Caco-2 (cell line): ENCODE measurements at regions not wholly inside any gene's neighbourhood (a gene's known extent, or its start where the extent isn't known, plus 50 kb on each side); places are given as distances from the start of the nearest gene placed in this dataset.

ENCODE experiments used
- BruUV-seq: library from RNA; stranded (reverse); fragments of 400-500 nt; replicated peaks from 2 replicates; lab custom pipeline; 2021; lab: Mats Ljungman, UMichigan
- CTCF ChIA-PET: fragments of 300-600 bp; sonication (Branson Sonifier 250); formaldehyde crosslinking; loops from one replicate; lab custom pipeline; 2022; ENCODE audit warnings: antibody characterized with exemption; lab: Charles Lee
- POLR2A ChIA-PET: fragments of 300-600 bp; sonication (Branson Sonifier 250); formaldehyde crosslinking; loops from one replicate; lab custom pipeline; 2022; ENCODE audit warnings: antibody characterized with exemption; lab: Charles Lee
- DNase-seq, 2 experiments: peaks; one replicate each; pipeline versions ENCODE4 v3.0.0 to v3.0.0-alpha.2; 2020 to 2022
- H3K27me3 ChIP-seq: replicated peaks from 2 replicates; pipeline ENCODE4 v1.6.0; 2011; ENCODE audit warnings: low read length; ENCODE audit not compliant: control insufficient read depth, insufficient read depth
- H3K36me3 ChIP-seq: 2 replicates; pipeline ENCODE4 v1.5.1; 2011; ENCODE audit warnings: low read length; ENCODE audit not compliant: control insufficient read depth, insufficient read depth
- H3K4me1 ChIP-seq: fragments of 250-450 bp; sonication (Bioruptor Pico); 2 replicates; pipeline ENCODE4 v1.5.1; 2020; ENCODE audit warnings: mild to moderate bottlenecking
- H3K4me3 ChIP-seq: 2 replicates; pipeline ENCODE4 v1.5.1; 2011; ENCODE audit warnings: low read depth, mild to moderate bottlenecking, control low read depth, low read length
- H3K9me3 ChIP-seq: fragments of 250-450 bp; sonication (Bioruptor Pico); 2 replicates; pipeline ENCODE4 v1.5.1; 2020; ENCODE audit warnings: mild to moderate bottlenecking, moderate library complexity
- H3K27ac Mint-ChIP-seq: one replicate; pipeline ENCODE4 v1.8.0; 2022; ENCODE audit warnings: mixed read lengths; ENCODE audit not compliant: unreplicated experiment
- H3K27me3 Mint-ChIP-seq: one replicate; pipeline ENCODE4 v1.8.0; 2022; ENCODE audit warnings: mixed read lengths; ENCODE audit not compliant: insufficient read depth, unreplicated experiment
- H3K36me3 Mint-ChIP-seq: one replicate; pipeline ENCODE4 v1.8.0; 2022; ENCODE audit warnings: mild to moderate bottlenecking, mixed read lengths; ENCODE audit not compliant: insufficient read depth, unreplicated experiment
- H3K4me1 Mint-ChIP-seq: one replicate; pipeline ENCODE4 v1.8.0; 2022; ENCODE audit warnings: low read depth, mixed read lengths; ENCODE audit not compliant: unreplicated experiment
- H3K4me3 Mint-ChIP-seq: one replicate; pipeline ENCODE4 v1.8.0; 2022; ENCODE audit warnings: mild to moderate bottlenecking, moderate library complexity, mixed read lengths; ENCODE audit not compliant: unreplicated experiment
- H3K9me3 Mint-ChIP-seq: one replicate; pipeline ENCODE4 v1.8.0; 2022; ENCODE audit warnings: mixed read lengths; ENCODE audit not compliant: unreplicated experiment
- CTCF ChIP-seq, 2 experiments: fragments of 200-600 bp in 1 of 2; IDR thresholded peaks; 1 replicate in 1 of 2; 2 replicates in 1 of 2; pipeline versions ENCODE4 v1.5.1 to v1.8.0; 2011 to 2022; ENCODE audit warnings: antibody characterized with exemption in 1 of 2, control low read depth in 1 of 2, inconsistent platforms in 1 of 2, low read depth in 1 of 2, low read length in 1 of 2, mild to moderate bottlenecking in 1 of 2, moderate library complexity in 1 of 2; ENCODE audit not compliant: insufficient read depth in 1 of 2, severe bottlenecking in 1 of 2, unreplicated experiment in 1 of 2
- intact Hi-C: fragments of 100-400 bp; cut with micrococcal nuclease; formaldehyde crosslinking; loops from one replicate; pipeline ENCODE4 v1.10.0; 2022; ENCODE audit not compliant: unreplicated experiment

GRCh38 chr2:60094450-60094929 is 459.0 kb downstream of the BCL11A start:
- BruUV-seq = no TSS peak
- no peaks in the 10 kb centered on the region for H3K27me3 ChIP-seq
- peaks cover 42% of the 10 kb centered on the region for H3K36me3 Mint-ChIP-seq
- no peaks in the 10 kb centered on the region for H3K27me3 Mint-ChIP-seq
- intact Hi-C loops = loop anchor here (1.0 to 5.0 kb wide), 2 partner anchors 59 to 273 kb away; no protein-coding TSS in a partner anchor
- ChIA-PET POLR2A (interaction anchor here (0.5 kb wide), 1 partner anchor 456 kb away, joined by 5 read pairs; no protein-coding TSS in a partner anchor), CTCF (no interaction called here)
- peak; percentile 84 to 88 for DNase-seq
- TF ChIP-seq CTCF (IDR thresholded peaks at IDR 0.05; ENCODE audit: insufficient read depth in 1 of 2, low read depth in 1 of 2, low read length in 1 of 2, severe bottlenecking in 1 of 2, unreplicated experiment in 1 of 2) = no peak
- H3K27ac Mint-ChIP-seq = peak overlapping the region; percentile 94
- H3K4me1 Mint-ChIP-seq = peaks cover 75% of the 10 kb centered on the region
- H3K36me3 ChIP-seq = no peaks in the 10 kb centered on the region
- no peak overlapping the region for H3K4me3 ChIP-seq
- peak overlapping the region; percentile 49 for H3K4me3 Mint-ChIP-seq
- peaks cover 72% of the 10 kb centered on the region for H3K4me1 ChIP-seq
- no peaks in the 10 kb centered on the region; the same call in 1 of the 2 replicates for H3K9me3 ChIP-seq
- H3K9me3 Mint-ChIP-seq = peaks cover 33% of the 10 kb centered on the region

- intact Hi-C loops = loop anchor here (5.0 kb wide), 1 partner anchor 275 kb away; no protein-coding TSS in a partner anchor
- H3K4me3 ChIP-seq = no peak overlapping the region
- no TSS peak for BruUV-seq
- Mint-ChIP-seq H3K36me3 (peaks cover 37% of the 10 kb centered on the region), H3K4me1 (peaks cover 68% of the 10 kb centered on the region), H3K4me3 (peak overlapping the region; percentile 43), H3K27ac (peak overlapping the region; percentile 94), H3K27me3 (no peaks in the 10 kb centered on the region), H3K9me3 (peaks cover 24% of the 10 kb centered on the region)
- no peaks in the 10 kb centered on the region for H3K36me3 ChIP-seq
- ChIA-PET POLR2A (no interaction called here), CTCF (no interaction called here)
- no peak for TF ChIP-seq CTCF (IDR thresholded peaks at IDR 0.05; ENCODE audit: insufficient read depth in 1 of 2, low read depth in 1 of 2, low read length in 1 of 2, severe bottlenecking in 1 of 2, unreplicated experiment in 1 of 2)
- H3K9me3 ChIP-seq = no peaks in the 10 kb centered on the region; the same call in 1 of the 2 replicates
- no peak for DNase-seq
- peaks cover 71% of the 10 kb centered on the region for H3K4me1 ChIP-seq
- no peaks in the 10 kb centered on the region for H3K27me3 ChIP-seq
Observed at GRCh38 chr2:60092781-60093180, 460.7 kb downstream of the BCL11A start.

- ChIA-PET CTCF (interaction anchor here (0.6 kb wide), 1 partner anchor 63 kb away, joined by 3 read pairs; no protein-coding TSS in a partner anchor), POLR2A (interaction anchor here (0.6 kb wide), 1 partner anchor 791 kb away, joined by 4 read pairs; no protein-coding TSS in a partner anchor)
- no TSS peak for BruUV-seq
- H3K9me3 ChIP-seq = no peaks in the 10 kb centered on the region; the same call in 1 of the 2 replicates
- H3K27me3 ChIP-seq = no peaks in the 10 kb centered on the region
- H3K4me1 ChIP-seq = peaks cover 68% of the 10 kb centered on the region
- Mint-ChIP-seq H3K4me3 (peak overlapping the region; percentile 43), H3K36me3 (peaks cover 35% of the 10 kb centered on the region), H3K9me3 (peaks cover 15% of the 10 kb centered on the region), H3K27me3 (no peaks in the 10 kb centered on the region), H3K4me1 (peaks cover 59% of the 10 kb centered on the region), H3K27ac (peak overlapping the region; percentile 94)
- TF ChIP-seq CTCF (IDR thresholded peaks at IDR 0.05; ENCODE audit: insufficient read depth in 1 of 2, low read depth in 1 of 2, low read length in 1 of 2, severe bottlenecking in 1 of 2, unreplicated experiment in 1 of 2) = no peak
- H3K4me3 ChIP-seq = no peak overlapping the region
- peak; percentile 86 to 95 for DNase-seq
- intact Hi-C loops = loop anchor here (5.0 kb wide), 1 partner anchor 275 kb away; no protein-coding TSS in a partner anchor
- H3K36me3 ChIP-seq = no peaks in the 10 kb centered on the region
Observed at GRCh38 chr2:60091894-60092293, 461.6 kb downstream of the BCL11A start.
